GM12878 (cell line): ENCODE measurements at regions not wholly inside any gene's neighbourhood (a gene's known extent, or its start where the extent isn't known, plus 50 kb on each side); places are given as distances from the start of the nearest gene placed in this dataset.

ENCODE experiments used
- ATAC-seq: fragments of 200-7000 bp; cut with Tn5 transposase; 3 replicates; pipeline ENCODE4 v1.9.1; 2020; ENCODE audit warnings: mild to moderate bottlenecking, moderate library complexity
- BruUV-seq: library from RNA; stranded (reverse); fragments of 400-500 nt; replicated peaks from 2 replicates; lab custom pipeline; 2021; lab: Mats Ljungman, UMichigan
- CTCF ChIA-PET: fragments of 300-600 bp; sonication (Branson Sonifier 250); formaldehyde crosslinking; extraction: SDS; loops from one replicate; lab custom pipeline; 2021; ENCODE audit warnings: inconsistent platforms; lab: Yijun Ruan, JAX
- POLR2A ChIA-PET: fragments of 350-600 bp; formaldehyde crosslinking; extraction: SDS; loops from one replicate; lab custom pipeline; 2021; ENCODE audit warnings: inconsistent platforms; lab: Charles Lee
- RAD21 ChIA-PET: fragments of 300-600 bp; sonication (Branson Sonifier 250); formaldehyde crosslinking; loops from one replicate; lab custom pipeline; 2023; ENCODE audit warnings: antibody characterized with exemption; ENCODE audit not compliant: unreplicated experiment; lab: Charles Lee
- SMC1A ChIA-PET: fragments of 300-600 bp; sonication (Branson Sonifier 250); formaldehyde crosslinking; loops from one replicate; lab custom pipeline; 2023; ENCODE audit not compliant: unreplicated experiment, uncharacterized antibody; lab: Charles Lee
- DNase-seq: peaks from one replicate; pipeline ENCODE4 v3.0.0-alpha.2; 2011; ENCODE audit warnings: low read depth, low spot score
- FAIRE-seq: peaks from 3 replicates; lab custom pipeline; 2011; peaks lifted over from hg19 to GRCh38; lab: Jason Lieb, UNC
- H2AFZ ChIP-seq: 2 replicates; pipeline ENCODE4 v1.6.0; 2011; ENCODE audit warnings: low read depth, low read length, control low read depth; ENCODE audit not compliant: control insufficient read depth
- H3K27ac ChIP-seq: 2 replicates; pipeline ENCODE4 v1.5.1; 2011; ENCODE audit warnings: control low read depth; ENCODE audit not compliant: control insufficient read depth, insufficient read depth
- H3K27me3 ChIP-seq, 2 experiments: replicated peaks in 1 of 2; 2 replicates each; pipeline versions ENCODE4 v1.6.0 to v1.6.1; 2011; ENCODE audit warnings: low read length in 1 of 2; ENCODE audit not compliant: control insufficient read depth in 2 of 2, insufficient read depth in 2 of 2
- H3K36me3 ChIP-seq, 2 experiments: 2 replicates each; pipeline ENCODE4 v1.5.1; 2011; ENCODE audit warnings: low read length in 1 of 2; ENCODE audit not compliant: control insufficient read depth in 2 of 2, insufficient read depth in 2 of 2
- H3K4me1 ChIP-seq: 2 replicates; pipeline ENCODE4 v1.6.1; 2011; ENCODE audit warnings: mild to moderate bottlenecking, low read length, moderate library complexity, mixed read lengths; ENCODE audit not compliant: control insufficient read depth, insufficient read depth
- H3K4me2 ChIP-seq: 2 replicates; pipeline ENCODE4 v1.6.0; 2011; ENCODE audit warnings: control low read depth; ENCODE audit not compliant: control insufficient read depth, insufficient read depth
- H3K4me3 ChIP-seq: fragments of 200-600 bp; sonication (generic); 2 replicates; pipeline ENCODE4 v1.5.1; 2016
- H3K79me2 ChIP-seq: 2 replicates; pipeline ENCODE4 v1.6.0; 2011; ENCODE audit warnings: low read length; ENCODE audit not compliant: control insufficient read depth, insufficient read depth
- H3K9ac ChIP-seq: 2 replicates; pipeline ENCODE4 v1.8.0; 2011; ENCODE audit warnings: low read length, control low read depth, mixed read lengths; ENCODE audit not compliant: control insufficient read depth, insufficient read depth
- H3K9me3 ChIP-seq: replicated peaks from 3 replicates; pipeline ENCODE4 v1.5.1; 2011; ENCODE audit warnings: mild to moderate bottlenecking, low read length; ENCODE audit not compliant: control insufficient read depth, insufficient read depth
- H4K20me1 ChIP-seq: 2 replicates; pipeline ENCODE4 v1.6.0; 2011; ENCODE audit not compliant: control insufficient read depth, insufficient read depth
- MYC ChIP-seq: IDR thresholded peaks from 2 replicates; pipeline ENCODE4 v1.6.1; 2011; ENCODE audit warnings: mild to moderate bottlenecking, low read length, moderate library complexity, inconsistent platforms; ENCODE audit not compliant: insufficient read depth, insufficient replicate concordance, insufficient read length, severe bottlenecking
- RUNX3 ChIP-seq: IDR thresholded peaks from 2 replicates; pipeline ENCODE4 v1.6.1; 2012; ENCODE audit warnings: low read length, inconsistent platforms
- WGBS: methylation state at CpG from one replicate; pipeline ENCODE4 v1.1.6; 2016; ENCODE audit warnings: low lambda C conversion rate; ENCODE audit not compliant: insufficient replicate concordance, insufficient coverage; ENCODE audit errors: missing lambda C conversion rate; 5-methylcytosine and 5-hydroxymethylcytosine counted together
- in situ Hi-C: fragments of 300-500 bp; cut with MboI; formaldehyde crosslinking; loops from 9 replicates; pipeline ENCODE4 v1.14.3; 2018; ENCODE audit warnings: mixed read lengths
- intact Hi-C: fragments of 100-400 bp; cut with micrococcal nuclease; formaldehyde crosslinking; loops from one replicate; pipeline ENCODE4 v1.14.2; 2022; ENCODE audit not compliant: unreplicated experiment
- TF ChIP-seq, protein P1 (sequence below): fragments of 450-650 bp; formaldehyde crosslinking; IDR thresholded peaks from 2 replicates; pipeline ENCODE4 v1.4.0; 2020; ENCODE audit warnings: mild to moderate bottlenecking, moderate library complexity

DNA sequence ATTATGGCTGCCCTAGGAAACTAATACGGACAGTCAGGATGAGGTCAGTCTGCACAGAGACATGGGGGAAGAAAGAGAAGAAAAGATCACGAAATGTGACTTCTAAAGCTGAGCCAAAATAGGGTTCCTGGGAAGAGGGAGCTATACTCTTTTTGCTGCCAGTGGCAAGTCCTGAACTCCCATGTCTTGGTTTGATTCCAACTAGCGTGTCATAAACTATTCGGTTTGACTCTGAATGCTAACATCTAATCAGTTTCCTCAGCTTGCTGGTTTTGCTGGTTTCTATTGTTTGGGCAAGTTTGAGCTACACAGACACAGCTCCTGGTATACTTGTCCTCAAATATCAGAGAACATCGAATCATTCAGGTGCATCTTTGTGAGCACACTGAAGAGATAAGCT lies 80.5 kb upstream of the CYP1B1 start:
- ChIA-PET POLR2A (interaction anchor here (0.5 kb wide), 1 partner anchor 1261 kb away, joined by 3 read pairs; no protein-coding TSS in a partner anchor), SMC1A (interaction anchor here (0.7 to 1.9 kb wide), 4 partner anchors 10 to 29 kb away, joined by 3 to 7 read pairs (median 4); no protein-coding TSS in a partner anchor), CTCF (interaction anchor here (1.1 to 1.2 kb wide), 3 partner anchors 14 to 118 kb away, joined by 3 to 5 read pairs (median 4); no protein-coding TSS in a partner anchor), RAD21 (no interaction called here)
- Histone ChIP-seq H3K4me1 (0 out of 2 replicates have a peak, but pooled peaks cover 4% of the 10 kb centered on the region), H4K20me1 (no peaks in the 10 kb centered on the region), H3K79me2 (no peaks in the 10 kb centered on the region), H3K27me3 (no peaks in the 10 kb centered on the region; a peak in 1 of 4 replicates), H2AFZ (no peak overlapping the region), H3K27ac (no peak overlapping the region), H3K9me3 (no peaks in the 10 kb centered on the region; the same call in 1 of the 3 replicates), H3K36me3 (no peaks in the 10 kb centered on the region), H3K4me2 (no peak overlapping the region), H3K4me3 (no peak overlapping the region), H3K9ac (no peak overlapping the region)
- no peak for ATAC-seq
- no peak for DNase-seq
- no peak for FAIRE-seq
- intact Hi-C loops (no loop called here), in situ Hi-C loops (no loop called here)
- no TSS peak for BruUV-seq
- TF ChIP-seq MYC: no peak
- TF ChIP-seq RUNX3: no peak
- TF ChIP-seq, protein P1, sequence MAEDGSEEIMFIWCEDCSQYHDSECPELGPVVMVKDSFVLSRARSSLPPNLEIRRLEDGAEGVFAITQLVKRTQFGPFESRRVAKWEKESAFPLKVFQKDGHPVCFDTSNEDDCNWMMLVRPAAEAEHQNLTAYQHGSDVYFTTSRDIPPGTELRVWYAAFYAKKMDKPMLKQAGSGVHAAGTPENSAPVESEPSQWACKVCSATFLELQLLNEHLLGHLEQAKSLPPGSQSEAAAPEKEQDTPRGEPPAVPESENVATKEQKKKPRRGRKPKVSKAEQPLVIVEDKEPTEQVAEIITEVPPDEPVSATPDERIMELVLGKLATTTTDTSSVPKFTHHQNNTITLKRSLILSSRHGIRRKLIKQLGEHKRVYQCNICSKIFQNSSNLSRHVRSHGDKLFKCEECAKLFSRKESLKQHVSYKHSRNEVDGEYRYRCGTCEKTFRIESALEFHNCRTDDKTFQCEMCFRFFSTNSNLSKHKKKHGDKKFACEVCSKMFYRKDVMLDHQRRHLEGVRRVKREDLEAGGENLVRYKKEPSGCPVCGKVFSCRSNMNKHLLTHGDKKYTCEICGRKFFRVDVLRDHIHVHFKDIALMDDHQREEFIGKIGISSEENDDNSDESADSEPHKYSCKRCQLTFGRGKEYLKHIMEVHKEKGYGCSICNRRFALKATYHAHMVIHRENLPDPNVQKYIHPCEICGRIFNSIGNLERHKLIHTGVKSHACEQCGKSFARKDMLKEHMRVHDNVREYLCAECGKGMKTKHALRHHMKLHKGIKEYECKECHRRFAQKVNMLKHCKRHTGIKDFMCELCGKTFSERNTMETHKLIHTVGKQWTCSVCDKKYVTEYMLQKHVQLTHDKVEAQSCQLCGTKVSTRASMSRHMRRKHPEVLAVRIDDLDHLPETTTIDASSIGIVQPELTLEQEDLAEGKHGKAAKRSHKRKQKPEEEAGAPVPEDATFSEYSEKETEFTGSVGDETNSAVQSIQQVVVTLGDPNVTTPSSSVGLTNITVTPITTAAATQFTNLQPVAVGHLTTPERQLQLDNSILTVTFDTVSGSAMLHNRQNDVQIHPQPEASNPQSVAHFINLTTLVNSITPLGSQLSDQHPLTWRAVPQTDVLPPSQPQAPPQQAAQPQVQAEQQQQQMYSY: no peak
- 64% methylated on average over 5 of the region's 5 CpGs for WGBS
